ENCODE measurements at regions not wholly inside any gene's neighbourhood (a gene's known extent, or its start where the extent isn't known, plus 50 kb on each side); places are given as distances from the start of the nearest gene placed in this dataset.

DNA sequence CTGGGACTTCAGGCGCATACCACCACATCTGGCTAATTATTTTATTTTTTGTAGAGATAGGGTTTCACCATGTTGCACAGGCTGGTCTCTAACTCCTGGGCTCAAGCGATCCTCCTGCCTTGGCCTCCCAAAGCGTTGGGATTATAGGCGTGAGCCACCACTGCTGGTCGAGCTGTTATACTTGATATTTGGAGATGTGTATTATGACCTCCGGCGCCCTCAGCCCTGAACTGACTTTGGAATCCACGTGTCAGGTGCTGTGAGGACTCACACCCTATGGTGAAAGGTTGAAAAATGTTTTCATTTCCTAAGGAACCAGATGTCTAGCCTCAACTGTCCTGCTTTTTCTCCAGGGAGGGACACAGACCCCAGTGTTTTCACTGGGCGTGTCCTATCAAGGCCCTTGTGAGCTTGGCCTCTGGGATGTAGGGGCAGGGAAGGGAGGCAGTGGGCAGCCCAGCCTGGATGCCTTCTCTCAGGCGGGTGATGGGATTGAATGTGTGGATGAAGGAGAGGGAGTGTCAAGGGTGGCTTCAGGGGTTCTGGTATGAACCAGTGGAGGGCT lies 56.4 kb upstream of the HAAO start:
- no peak for DNase-seq

DNA sequence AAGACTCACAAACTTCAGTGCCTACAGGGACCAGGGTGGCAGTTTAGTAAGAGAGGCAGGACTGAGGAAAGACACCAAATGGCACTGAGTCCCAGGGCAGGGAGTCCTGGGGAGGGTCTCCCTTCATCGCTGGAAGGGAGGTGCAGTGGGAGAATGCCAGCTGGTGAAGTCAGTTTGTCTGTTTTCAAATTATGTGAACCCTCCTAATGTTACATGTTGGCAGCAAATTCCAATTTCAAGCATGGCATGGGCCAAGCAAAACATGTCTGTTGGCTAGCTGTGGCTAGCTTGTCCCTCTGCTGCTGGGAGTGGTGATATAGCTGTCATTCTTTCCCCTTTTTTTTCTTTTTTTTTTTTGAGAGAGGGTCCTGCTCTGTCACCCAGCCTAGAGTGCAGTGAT lies 55.9 kb upstream of the HAAO start:
- DNase-seq, result no peak

DNA sequence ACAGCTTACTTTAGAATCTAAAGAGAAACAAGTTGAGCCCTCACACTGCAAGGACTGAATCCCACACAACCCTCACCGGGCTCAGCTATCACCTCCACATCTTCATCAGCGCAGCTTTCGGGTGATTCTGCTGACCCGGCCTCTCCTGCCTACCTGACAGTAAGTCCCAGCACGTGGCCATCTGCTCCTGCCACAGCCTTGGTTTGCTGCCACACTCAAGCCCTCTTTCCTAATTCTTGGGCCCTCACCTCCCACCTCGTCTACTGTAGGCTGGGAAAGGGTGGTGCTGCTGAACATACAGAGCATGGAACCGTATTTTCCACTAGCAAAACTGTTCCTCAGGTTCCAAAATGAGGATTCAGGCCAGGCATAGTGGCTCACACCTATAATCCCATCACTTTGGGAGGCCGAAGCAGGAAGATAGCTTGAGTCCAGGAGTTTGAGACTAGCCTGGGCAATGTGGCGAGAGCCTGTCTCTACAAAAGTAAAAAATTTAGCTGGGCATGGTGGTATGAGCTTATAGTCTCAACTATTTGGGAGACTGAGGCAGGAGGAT lies 55.3 kb upstream of the HAAO start:
- DNase-seq, result no peak

DNA sequence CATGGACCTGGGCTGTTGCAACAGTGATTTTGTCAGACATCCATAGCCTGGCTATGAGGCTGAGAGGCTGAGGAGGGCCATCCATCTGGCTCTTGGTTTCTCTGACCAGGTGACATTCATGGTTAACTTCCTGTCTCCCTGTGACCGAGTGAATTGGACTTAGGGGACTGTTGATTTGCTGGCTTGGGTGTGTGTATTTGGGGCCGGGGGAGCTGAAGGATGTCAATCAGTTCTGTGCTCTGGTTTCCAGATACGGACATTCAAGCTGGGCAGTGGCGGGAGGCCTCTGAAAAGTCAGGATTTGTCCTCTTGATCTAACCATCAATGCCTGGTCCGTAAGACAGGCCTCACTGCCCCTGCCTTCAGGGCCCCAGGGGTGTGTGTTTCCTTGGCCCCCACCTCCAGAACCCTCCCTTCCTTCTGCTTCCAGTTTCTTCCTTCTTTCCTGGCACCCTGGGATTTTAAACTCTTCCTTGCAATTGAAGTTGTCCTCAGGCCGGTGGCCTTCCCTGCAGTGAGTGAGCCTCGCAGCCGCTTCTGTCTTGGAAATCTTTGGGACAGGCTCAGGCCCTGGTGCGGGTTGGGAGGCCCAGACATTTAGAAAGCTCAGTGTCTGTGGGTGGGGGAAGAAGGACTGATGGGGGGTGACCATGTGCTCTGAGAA lies 54.7 kb upstream of the HAAO start:
- DNase-seq, result no peak

DNA sequence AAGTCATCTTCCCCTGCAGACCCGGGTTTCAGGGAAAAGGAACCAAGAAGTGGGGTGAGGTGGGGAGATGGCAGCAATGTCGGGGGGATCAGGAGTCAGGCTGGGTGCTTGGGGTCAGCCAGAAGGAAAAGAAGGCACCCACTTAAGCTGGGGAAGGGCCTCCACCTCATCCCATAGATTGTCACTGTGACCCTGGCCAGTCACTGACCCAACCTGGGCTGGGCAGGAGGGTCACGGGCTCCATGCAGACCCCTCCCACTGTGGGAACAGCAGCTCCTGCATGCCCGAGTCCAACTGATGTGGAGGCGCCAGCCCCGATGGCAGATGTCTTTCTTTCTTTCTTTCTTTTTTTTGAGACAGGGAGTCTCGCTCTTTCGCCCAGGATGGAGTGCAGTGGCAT lies 53.6 kb upstream of the HAAO start:
- no peak for DNase-seq

DNA sequence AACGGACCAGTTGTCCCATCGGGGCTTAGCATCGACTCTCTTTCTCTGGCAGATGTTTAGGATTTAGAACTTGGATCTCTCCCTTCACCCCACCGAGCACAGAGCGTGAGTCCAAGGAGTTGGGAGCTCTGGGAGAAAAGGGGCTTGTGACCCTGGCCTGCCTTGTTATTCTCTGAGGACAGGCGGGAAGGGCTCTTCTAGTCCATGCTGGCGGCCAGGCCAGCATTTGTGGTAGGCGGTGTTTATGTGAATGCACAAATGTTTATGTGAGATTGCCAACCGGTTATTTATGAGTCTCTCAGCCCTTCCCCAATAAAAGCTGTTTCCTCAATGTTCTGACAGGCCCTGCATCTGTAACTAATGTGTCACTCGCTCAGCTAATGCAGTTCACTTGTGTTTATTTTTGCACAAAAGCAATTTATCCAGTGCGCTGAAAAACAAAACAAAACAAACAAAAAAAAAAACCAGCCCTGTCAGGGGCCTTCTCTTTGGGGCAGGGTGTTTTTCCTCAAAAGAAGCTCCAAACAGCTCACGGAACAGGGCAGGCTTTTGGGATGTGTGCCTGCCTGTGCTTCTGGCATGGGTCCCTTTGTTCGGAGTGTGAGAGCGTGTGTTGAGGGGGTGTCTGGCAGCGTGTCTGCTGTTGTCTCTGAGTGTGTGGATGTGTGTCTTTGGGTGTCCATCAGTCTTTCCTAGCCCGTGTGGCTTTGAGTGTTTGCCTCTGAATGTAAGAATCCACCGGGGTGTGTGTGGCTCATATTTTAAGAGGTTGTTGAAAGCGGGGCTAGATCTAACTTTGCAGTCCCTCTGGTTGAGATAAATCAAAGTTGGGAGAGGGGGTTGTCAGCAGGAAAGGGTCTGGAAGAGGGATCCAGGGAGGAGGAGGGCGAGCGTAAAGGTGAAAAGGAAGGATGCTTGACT lies 52.8 kb upstream of the HAAO start:
- DNase-seq, result peak; percentile 3

DNA sequence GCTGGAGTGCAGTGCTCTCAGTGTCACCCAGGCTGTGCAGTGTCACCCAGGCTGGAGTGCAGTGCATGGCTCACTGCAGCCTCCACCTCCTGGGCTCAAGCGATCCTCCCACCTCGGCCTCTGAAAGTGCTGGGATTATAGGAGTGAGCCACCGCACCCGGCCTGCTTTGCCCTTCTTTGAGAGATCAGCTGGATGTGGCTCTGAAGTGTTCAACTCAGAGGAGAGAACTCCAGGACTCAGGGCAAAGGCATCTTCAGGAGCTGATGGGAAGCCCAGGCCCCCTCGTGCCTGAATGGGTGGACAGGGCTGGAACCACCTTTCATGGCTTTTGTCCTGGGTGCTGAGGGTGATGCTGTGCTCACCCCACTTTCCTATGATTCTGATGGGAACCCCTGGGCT lies 52.0 kb upstream of the HAAO start:
- DNase-seq, result no peak

DNA sequence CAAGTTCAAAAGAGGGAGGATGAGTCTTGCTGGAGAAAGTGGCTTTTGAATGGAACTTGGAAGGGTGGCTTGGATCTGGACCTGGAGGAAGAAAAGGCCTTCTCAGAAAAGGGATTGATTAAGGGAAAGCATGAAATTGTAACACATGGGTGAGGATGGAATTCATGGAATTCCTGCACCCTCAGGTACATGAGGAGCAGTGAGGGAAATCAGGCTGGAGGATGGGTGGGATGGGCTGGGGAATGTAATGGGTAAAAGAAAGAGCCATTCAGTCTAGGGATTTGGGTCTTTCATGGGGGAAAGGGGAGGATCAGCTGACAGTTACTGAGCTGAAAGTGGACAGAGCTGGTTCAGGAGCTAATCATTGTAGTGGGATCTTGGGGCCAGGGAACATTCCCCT lies 51.2 kb upstream of the HAAO start:
- DNase-seq, result no peak

DNA sequence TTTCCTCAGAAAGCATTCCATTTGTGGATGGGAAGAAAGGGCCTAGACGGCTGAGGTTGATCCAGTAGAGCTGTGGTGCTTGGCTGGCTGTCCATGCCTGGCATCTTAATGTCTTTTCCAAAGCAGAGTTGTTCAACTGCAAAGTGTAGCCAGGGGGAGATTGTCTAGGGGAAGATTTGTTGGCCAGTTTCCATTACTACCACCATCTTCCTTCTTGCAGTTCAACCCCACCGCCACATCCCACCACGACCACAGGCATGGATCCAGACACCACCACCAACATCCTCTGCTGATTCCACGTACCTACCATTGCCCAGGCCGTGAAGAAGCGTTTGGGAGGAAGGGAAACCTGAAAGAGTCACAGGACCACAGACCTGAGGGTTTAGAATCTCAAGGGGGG lies 50.7 kb upstream of the HAAO start:
- DNase-seq, result no peak

DNA sequence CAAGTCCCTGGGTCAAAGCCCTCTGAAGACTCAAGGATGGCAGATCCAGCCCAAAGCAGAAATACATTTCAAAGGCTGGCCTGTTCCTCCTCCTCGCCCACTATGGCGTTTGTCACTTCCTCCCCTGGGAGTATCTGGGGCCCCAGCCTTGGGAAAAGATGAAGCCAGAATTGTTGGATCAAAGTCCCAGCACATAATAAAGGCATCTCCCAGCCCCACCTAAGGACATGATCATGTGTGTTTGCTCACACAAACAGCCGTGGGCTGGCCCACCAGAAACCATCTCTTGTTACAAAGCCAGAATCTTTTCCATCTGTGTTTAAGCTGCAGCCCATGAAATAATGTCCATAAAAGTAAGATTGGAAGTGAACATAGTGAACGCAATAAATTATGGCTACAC lies 50.1 kb upstream of the HAAO start:
- DNase-seq, result no peak

Data from NCI-H1092 treated with DMSO at 0.1 percent for 48 hours (cell line).